ENCODE measurements at regions not wholly inside any gene's neighbourhood (a gene's known extent, or its start where the extent isn't known, plus 50 kb on each side); places are given as distances from the start of the nearest gene placed in this dataset.

DNA sequence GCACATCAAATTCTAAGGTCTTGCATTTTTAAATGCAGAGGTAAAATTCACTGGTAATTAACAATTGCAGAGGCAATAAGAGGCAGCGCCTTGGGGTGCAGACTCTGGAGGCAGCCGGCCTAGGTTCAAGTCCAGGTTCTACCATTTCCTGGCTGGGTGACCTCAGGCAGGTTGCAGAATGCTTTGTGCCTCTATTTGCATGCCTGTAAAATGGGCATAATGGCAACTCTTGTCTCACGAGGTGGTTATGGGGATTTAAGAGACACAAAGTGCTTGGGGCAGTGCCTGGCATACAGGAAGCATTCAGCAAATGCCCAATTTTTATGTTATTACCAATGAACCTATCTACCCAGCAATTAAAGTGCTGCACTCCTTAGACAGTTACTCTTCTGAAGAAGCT is 180.0 kb upstream of the LHX5 start:
- TF ChIP-seq, protein P1, sequence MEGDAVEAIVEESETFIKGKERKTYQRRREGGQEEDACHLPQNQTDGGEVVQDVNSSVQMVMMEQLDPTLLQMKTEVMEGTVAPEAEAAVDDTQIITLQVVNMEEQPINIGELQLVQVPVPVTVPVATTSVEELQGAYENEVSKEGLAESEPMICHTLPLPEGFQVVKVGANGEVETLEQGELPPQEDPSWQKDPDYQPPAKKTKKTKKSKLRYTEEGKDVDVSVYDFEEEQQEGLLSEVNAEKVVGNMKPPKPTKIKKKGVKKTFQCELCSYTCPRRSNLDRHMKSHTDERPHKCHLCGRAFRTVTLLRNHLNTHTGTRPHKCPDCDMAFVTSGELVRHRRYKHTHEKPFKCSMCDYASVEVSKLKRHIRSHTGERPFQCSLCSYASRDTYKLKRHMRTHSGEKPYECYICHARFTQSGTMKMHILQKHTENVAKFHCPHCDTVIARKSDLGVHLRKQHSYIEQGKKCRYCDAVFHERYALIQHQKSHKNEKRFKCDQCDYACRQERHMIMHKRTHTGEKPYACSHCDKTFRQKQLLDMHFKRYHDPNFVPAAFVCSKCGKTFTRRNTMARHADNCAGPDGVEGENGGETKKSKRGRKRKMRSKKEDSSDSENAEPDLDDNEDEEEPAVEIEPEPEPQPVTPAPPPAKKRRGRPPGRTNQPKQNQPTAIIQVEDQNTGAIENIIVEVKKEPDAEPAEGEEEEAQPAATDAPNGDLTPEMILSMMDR (IDR thresholded peaks at IDR 0.05), result no peak
- no peak for TF ChIP-seq POLR2A (IDR thresholded peaks at IDR 0.05)
